GM12864 (cell line): ENCODE measurements at regions not wholly inside any gene's neighbourhood (a gene's known extent, or its start where the extent isn't known, plus 50 kb on each side); places are given as distances from the start of the nearest gene placed in this dataset.

ENCODE experiments used
- DNase-seq: peaks from one replicate; pipeline ENCODE4 v3.0.0-alpha.2; 2011; ENCODE audit warnings: low read depth
- H3K4me3 ChIP-seq: 2 replicates; pipeline ENCODE4 v1.5.1; 2011; ENCODE audit warnings: mild to moderate bottlenecking, low read depth, low read length, control low read depth
- CTCF ChIP-seq: IDR thresholded peaks from 2 replicates; pipeline ENCODE4 v1.5.1; 2011; ENCODE audit warnings: low read depth, mild to moderate bottlenecking, moderate library complexity, low read length, control low read depth, inconsistent platforms; ENCODE audit errors: missing control alignments

GRCh38 chr21:27045281-27045985 is 78.5 kb upstream of the ADAMTS5 start:
- H3K4me3 ChIP-seq = no peak overlapping the region
- no peak for DNase-seq
- no peak for TF ChIP-seq CTCF

GRCh38 chr21:27043377-27043776 is 76.5 kb upstream of the ADAMTS5 start:
- no peak for DNase-seq
- no peak for TF ChIP-seq CTCF
- no peak overlapping the region for H3K4me3 ChIP-seq

GRCh38 chr21:27040738-27041469 is 74.0 kb upstream of the ADAMTS5 start:
- DNase-seq = no peak
- H3K4me3 ChIP-seq = no peak overlapping the region
- no peak for TF ChIP-seq CTCF

- TF ChIP-seq CTCF = no peak
- no peak for DNase-seq
- H3K4me3 ChIP-seq = no peak overlapping the region
Observed at GRCh38 chr21:27036736-27037301, 69.9 kb upstream of the ADAMTS5 start.

GRCh38 chr21:27035791-27036190 is 68.9 kb upstream of the ADAMTS5 start:
- no peak for TF ChIP-seq CTCF
- no peak for DNase-seq
- no peak overlapping the region for H3K4me3 ChIP-seq

- no peak for DNase-seq
- TF ChIP-seq CTCF = no peak
- H3K4me3 ChIP-seq = no peak overlapping the region
Observed at GRCh38 chr21:27034796-27035195, 67.9 kb upstream of the ADAMTS5 start.
